DMS79 (cell line): ENCODE measurements at regions not wholly inside any gene's neighbourhood (a gene's known extent, or its start where the extent isn't known, plus 50 kb on each side); places are given as distances from the start of the nearest gene placed in this dataset.
"Not testable (repeated sequence)": the region's sequence is repeated elsewhere in the genome, so short reads cannot be mapped to it uniquely, and the experiment has no call there.

ENCODE experiments used
- DNase-seq: peaks from one replicate; lab custom pipeline; 2025; lab: John Stamatoyannopoulos, UW

GRCh38 chr2:186382932-186383331 is 103.1 kb upstream of the ZC3H15 start:
- DNase-seq: no peak

- DNase-seq: no peak
These were observed 101.8 kb upstream of the ZC3H15 start for GRCh38 chr2:186384226-186384625.

- DNase-seq: not testable (repeated sequence)
These were observed 100.3 kb upstream of the ZC3H15 start for GRCh38 chr2:186385638-186386201.

- DNase-seq: no peak
These were observed 86.9 kb upstream of the ZC3H15 start for GRCh38 chr2:186399082-186399644.

GRCh38 chr2:186405842-186406241 is 80.2 kb upstream of the ZC3H15 start:
- DNase-seq: no peak

GRCh38 chr2:186407611-186408010 is 78.4 kb upstream of the ZC3H15 start:
- no peak for DNase-seq

- no peak for DNase-seq
These were observed 75.3 kb upstream of the ZC3H15 start for GRCh38 chr2:186410802-186411201.

- no peak for DNase-seq
These were observed 63.8 kb upstream of the ZC3H15 start for GRCh38 chr2:186422226-186422625.

GRCh38 chr2:186423481-186423880 is 62.6 kb upstream of the ZC3H15 start:
- DNase-seq: no peak

GRCh38 chr2:186424265-186424664 is 61.8 kb upstream of the ZC3H15 start:
- DNase-seq: no peak

GRCh38 chr2:186425576-186425975 is 60.5 kb upstream of the ZC3H15 start:
- no peak for DNase-seq

GRCh38 chr2:186426153-186427016 is 59.7 kb upstream of the ZC3H15 start:
- DNase-seq: peak; percentile 58

GRCh38 chr2:186427017-186427350 is 59.1 kb upstream of the ZC3H15 start:
- not testable (repeated sequence) for DNase-seq

- DNase-seq: no peak
These were observed 58.1 kb upstream of the ZC3H15 start for GRCh38 chr2:186427970-186428369.

GRCh38 chr2:186429104-186429503 is 57.0 kb upstream of the ZC3H15 start:
- DNase-seq: no peak

GRCh38 chr2:186431306-186431705 is 54.8 kb upstream of the ZC3H15 start:
- no peak for DNase-seq

GRCh38 chr2:186433040-186433439 is 53.0 kb upstream of the ZC3H15 start:
- DNase-seq: no peak

- no peak for DNase-seq
These were observed 52.2 kb upstream of the ZC3H15 start for GRCh38 chr2:186433777-186434432.
